ENCODE measurements at regions not wholly inside any gene's neighbourhood (a gene's known extent, or its start where the extent isn't known, plus 50 kb on each side); places are given as distances from the start of the nearest gene placed in this dataset.

DNA sequence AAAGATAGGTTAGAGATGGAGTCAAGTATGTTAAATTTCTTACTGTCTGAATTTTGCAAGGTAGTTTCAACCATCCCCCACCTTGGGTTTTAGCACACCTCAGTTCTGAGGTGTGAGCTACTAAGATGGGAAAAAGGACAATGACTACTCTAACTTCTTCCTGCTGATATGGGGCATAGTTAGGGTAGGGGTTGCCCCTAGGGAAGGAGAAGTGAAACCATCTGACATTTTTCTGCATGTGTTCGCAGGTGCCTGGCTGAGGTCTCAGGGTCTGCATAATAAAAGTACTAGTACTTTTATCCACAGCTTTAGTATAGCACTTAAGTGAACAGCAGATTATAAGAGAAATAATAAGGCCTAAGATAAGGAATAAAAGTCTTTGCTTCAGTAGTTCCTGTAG lies 129.5 kb upstream of the CYSLTR1 start:
- DNase-seq, result no peak

DNA sequence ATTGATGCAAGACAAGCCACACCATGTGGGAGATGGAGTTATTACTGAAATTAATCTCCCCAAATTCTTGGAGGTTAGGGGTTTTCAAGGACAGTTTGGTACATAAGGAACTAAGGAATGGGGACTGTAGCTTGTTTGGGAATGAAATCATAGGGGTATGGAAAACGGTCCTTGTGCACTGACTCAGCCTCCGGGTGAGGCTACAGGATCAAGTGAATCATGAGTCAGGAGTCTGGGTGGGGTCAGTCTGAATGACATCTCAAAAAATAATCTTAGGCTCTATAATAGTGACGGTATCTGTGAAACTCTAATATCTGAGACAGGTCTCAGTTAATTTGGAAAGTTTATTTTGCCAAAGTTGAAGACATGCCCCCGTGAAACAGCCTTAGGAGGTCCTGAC lies 128.5 kb upstream of the CYSLTR1 start:
- no peak for DNase-seq

DNA sequence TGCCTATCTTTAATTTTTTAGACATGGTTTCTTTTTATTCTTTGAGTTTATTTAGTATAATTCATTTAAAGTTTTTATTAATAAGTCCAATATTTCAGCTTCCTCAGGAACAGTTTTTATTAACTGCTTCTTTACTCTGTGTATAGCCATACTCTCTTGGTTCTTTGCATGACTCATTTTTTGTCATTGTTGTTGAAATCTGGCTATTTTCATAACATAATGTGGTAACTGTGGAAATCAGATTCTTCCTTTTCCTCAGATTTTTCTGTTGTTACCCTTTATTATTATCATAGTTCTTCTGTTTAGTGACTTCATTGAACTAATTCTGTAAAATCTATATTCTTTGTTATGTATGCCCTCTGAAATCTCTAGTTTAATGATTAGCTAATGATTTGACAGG lies 124.9 kb upstream of the CYSLTR1 start:
- no peak for DNase-seq

DNA sequence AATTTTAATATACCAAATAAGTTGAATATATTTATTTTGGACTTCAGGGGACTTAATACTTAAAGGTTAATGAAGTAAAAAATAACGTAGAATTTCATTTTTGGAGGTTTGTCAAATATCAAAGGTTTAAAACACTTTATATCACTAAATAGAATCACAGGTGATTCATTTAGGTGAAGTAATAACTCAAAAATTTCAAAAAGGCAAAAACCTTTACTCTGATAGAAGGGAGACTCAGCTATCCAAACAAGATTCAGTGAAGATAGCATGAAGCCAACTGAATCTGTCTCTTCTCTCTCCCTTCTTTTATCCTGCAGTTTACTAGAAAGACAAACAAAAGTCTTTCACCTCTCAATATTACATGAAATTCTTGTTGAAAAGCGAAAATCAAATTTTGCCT lies 110.2 kb upstream of the CYSLTR1 start:
- no peak for DNase-seq

DNA sequence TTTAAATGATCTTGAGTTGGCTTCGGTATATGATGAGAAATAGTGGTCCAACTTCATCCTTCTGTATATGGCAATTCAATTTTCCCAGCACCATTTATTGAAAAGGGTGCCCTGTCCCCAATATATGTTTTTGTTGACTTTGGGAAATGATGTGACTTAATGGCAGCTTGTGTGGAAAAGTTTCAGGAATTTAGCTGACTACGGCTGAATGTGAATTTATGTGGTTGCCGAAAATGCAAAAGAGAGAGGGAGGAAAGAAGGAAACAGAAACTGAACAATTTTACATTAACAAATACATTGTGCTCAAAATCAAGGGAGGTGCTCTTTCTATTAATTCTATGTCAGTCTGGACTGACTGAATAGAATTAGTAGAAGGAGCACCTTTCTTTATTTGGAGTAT lies 101.8 kb upstream of the CYSLTR1 start:
- no peak for DNase-seq

DNA sequence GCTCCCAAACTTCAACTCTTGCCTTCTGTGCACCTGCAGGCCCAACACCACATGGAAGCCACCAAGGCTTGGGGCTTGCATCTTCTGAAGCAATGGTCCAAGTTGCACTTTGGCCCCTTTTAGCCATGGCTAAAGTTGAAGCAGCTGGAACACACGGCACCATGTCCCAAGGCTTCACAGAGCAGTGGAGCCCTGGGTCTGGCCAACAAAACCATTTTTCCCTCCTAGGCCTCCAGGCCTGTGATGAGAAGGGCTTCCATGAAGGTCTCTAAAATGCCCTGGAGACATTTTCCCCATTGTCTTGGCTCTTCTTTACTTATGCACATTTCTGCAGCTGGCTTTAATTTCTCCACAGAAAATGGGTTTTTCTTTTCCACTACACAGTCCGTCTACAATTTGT lies 61.3 kb upstream of the CYSLTR1 start:
- DNase-seq, result no peak

DNA sequence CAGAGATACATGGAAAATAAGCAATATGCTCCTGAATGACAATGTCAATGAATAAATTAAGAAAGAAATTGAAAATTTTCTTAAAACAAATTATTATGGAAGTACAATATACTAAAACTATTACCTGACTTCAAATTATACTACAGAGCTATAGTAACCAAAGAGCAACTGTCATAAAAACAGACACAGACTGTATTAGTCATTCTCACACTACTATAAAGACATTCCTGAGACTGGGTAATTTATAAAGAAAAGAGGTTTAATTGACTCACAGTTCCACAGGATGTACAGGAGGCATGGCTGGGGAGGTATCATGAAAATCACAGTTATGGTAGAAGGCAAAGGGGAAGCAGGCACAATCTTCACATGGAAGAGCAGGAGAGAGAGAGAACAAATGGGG lies 60.0 kb upstream of the CYSLTR1 start:
- DNase-seq, result no peak

DNA sequence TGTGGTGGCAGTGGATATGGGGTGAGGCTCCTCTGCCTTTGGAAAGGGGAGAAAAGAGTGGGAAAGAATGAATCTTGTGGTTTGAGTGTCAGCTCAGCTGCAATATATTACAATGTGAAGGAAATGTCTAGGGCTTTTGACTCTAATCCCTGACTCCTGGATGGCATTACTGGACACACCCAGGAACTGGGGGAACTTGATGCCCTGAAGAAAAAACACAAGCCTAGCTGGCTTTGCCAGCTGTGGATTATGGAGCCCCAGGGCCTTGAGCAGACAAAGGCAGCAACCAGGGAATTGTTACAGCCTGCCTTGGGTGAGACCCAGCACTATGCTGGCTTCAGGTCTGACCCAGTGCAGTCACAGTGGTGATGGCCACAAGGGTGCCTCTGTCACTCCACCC lies 57.1 kb upstream of the CYSLTR1 start:
- DNase-seq, result no peak

DNA sequence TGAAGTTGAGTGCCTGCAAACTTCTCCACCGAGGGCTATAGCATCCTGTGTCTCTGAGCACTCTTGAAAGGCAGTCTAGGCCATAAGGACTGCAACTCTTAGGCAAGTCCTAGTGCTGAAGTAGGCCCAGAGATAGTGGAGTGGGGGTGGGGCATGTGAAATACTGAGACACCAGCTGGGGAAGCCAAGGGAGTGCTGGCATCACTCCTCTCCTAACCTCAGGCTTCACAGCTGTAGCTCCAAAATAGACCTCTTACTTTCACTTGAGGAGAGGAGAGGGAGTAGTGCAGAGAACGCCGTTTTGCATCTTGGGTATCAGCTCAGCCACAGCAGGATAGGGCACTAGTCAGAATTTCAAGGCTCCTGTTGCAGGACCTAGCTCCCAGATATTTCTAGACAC lies 56.2 kb upstream of the CYSLTR1 start:
- no peak for DNase-seq

DNA sequence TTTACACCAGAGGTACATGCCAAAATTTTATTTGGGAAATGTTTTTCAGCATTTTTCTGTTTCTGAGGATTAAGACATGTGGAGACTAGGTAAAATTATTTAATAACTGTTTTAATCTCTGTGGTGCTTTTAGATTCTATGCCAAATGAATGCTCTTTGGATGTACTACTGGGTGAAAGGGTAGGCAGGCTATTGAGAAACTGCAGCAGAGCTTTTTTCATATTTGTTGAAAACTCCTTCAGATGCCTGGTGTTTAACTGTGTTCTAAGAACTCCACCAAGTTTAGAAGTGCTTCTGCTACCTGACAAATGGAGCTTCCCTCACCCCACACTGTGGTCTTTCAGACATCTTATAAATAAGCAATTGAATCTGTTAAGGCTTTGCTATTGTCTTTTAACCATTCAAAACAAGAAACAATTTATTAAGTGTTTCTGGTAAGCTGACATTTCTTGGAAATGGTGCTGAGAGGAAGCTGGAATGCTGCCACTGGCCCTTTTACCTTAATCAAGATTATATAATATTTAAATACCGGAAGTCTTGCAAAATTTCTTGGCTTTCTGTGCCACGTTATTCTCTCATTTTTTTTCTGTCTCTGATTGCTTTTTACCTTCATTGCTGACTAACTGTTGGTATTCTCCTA lies 51.2 kb upstream of the CYSLTR1 start:
- DNase-seq, result no peak

Measured in hematopoietic multipotent progenitor cell treated with erythropoietin and hydrocortisone succinate and interleukin-3 and kit ligand, for 8 days (in vitro differentiated cells).